SK-N-SH treated with all-trans-retinoic acid at 6 μM for 48 hours (cell line): ENCODE measurements at regions not wholly inside any gene's neighbourhood (a gene's known extent, or its start where the extent isn't known, plus 50 kb on each side); places are given as distances from the start of the nearest gene placed in this dataset.

Experiments used
- ARNTL ChIP-seq: fragments of 450-650 bp; formaldehyde crosslinking; IDR thresholded peaks from 2 replicates; pipeline ENCODE4 v1.5.0; 2020; ENCODE audit warnings: low read depth, mild to moderate bottlenecking, moderate library complexity, borderline replicate concordance
- BACH2 ChIP-seq: fragments of 250-450 bp; sonication (Bioruptor Pico); IDR thresholded peaks from 2 replicates; pipeline ENCODE4 v1.9.0; 2021; ENCODE audit warnings: mild to moderate bottlenecking, borderline replicate concordance
- CREB5 ChIP-seq: fragments of 250-450 bp; sonication (Bioruptor Pico); IDR thresholded peaks from 2 replicates; pipeline ENCODE4 v1.5.1; 2020; ENCODE audit warnings: low read depth, mild to moderate bottlenecking, moderate library complexity
- PATZ1 ChIP-seq: fragments of 250-450 bp; sonication (Bioruptor Pico); IDR thresholded peaks from 2 replicates; pipeline ENCODE4 v1.8.0; 2020; ENCODE audit warnings: mild to moderate bottlenecking, moderate library complexity, borderline replicate concordance
- RARB ChIP-seq: fragments of 250-450 bp; sonication (Bioruptor Pico); IDR thresholded peaks from 2 replicates; pipeline ENCODE4 v1.8.0; 2021; ENCODE audit warnings: mild to moderate bottlenecking, moderate library complexity
- TCF4 ChIP-seq: fragments of 250-450 bp; sonication (Bioruptor Pico); IDR thresholded peaks from 2 replicates; pipeline ENCODE4 v1.8.0; 2021; ENCODE audit warnings: mild to moderate bottlenecking, moderate library complexity, borderline replicate concordance
- ZNF8 ChIP-seq: fragments of 450-650 bp; formaldehyde crosslinking; IDR thresholded peaks from 2 replicates; pipeline ENCODE4 v1.5.0; 2020; ENCODE audit warnings: mild to moderate bottlenecking, moderate library complexity

- TF ChIP-seq PATZ1 (CRISPR knock-in tag), result no peak
- TF ChIP-seq BACH2 (CRISPR knock-in tag), result no peak
- no peak for TF ChIP-seq CREB5 (CRISPR knock-in tag)
- no peak for TF ChIP-seq ARNTL
- TF ChIP-seq RARB (CRISPR knock-in tag), result no peak
- no peak for TF ChIP-seq TCF4
- no peak for TF ChIP-seq ZNF8 (CRISPR knock-in tag)
Observed at GRCh38 chr10:61248013-61248412, 205.2 kb downstream of the TMEM26 start.
